ENCODE measurements at regions not wholly inside any gene's neighbourhood (a gene's known extent, or its start where the extent isn't known, plus 50 kb on each side); places are given as distances from the start of the nearest gene placed in this dataset.

DNA sequence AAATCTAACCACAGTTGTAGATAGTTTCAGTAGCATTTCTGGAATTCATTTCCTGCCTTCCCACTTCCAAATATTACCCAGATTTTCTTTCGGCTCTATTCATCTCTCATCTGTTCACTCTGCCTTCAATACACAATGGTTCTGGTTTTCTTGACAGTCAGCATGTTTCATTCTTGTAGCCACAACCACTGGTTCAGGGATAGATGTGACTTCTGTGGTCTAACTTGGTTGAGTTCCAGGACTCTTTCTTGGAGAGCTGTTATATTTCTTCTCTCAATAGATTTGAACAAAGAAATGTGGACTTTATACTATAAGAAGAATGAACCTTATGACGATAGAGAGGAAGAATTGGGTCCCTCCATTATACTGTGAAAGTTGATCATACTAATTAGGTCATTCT is 228.8 kb downstream of the NSUN3 start:
- TF ChIP-seq CTCF (conservative IDR thresholded peaks at IDR 0.05; ENCODE audit: low read depth, low read length) (no peak), EZH2phosphoT487 (IDR thresholded peaks at IDR 0.05; ENCODE audit: borderline replicate concordance, low read length) (no peak), EZH2 (IDR thresholded peaks at IDR 0.05; ENCODE audit: low read length, unreplicated experiment) (no peak)

Measured in PC-3 (cell line).